ENCODE measurements at regions not wholly inside any gene's neighbourhood (a gene's known extent, or its start where the extent isn't known, plus 50 kb on each side); places are given as distances from the start of the nearest gene placed in this dataset.

GRCh38 chr4:83779103-83780052 lies 243.5 kb downstream of the GPAT3 start:
- TF ChIP-seq CTCF (conservative IDR thresholded peaks at IDR 0.05; ENCODE audit: low read depth, low read length) = no peak
- no peak for TF ChIP-seq SMC3 (IDR thresholded peaks at IDR 0.05; ENCODE audit: low read depth, low read length)
- TF ChIP-seq POLR2A (IDR thresholded peaks at IDR 0.05; ENCODE audit: low read depth, low read length) = no peak
- no peak for TF ChIP-seq RAD21 (IDR thresholded peaks at IDR 0.05; ENCODE audit: low read length)
- no peak for TF ChIP-seq MAFK (IDR thresholded peaks at IDR 0.05; ENCODE audit: low read depth, low read length)
- TF ChIP-seq RFX5 (IDR thresholded peaks at IDR 0.05; ENCODE audit: low read depth, low read length) = no peak
- no peak for TF ChIP-seq BHLHE40 (IDR thresholded peaks at IDR 0.05; ENCODE audit: low read depth, low read length)
- TF ChIP-seq CEBPB (IDR thresholded peaks at IDR 0.05; ENCODE audit: low read depth, low read length) = no peak
- TF ChIP-seq FOS (IDR thresholded peaks at IDR 0.05; ENCODE audit: low read depth, low read length) = no peak
- no peak for TF ChIP-seq MAZ (IDR thresholded peaks at IDR 0.05; ENCODE audit: borderline replicate concordance, low read depth, low read length)
- no peak for TF ChIP-seq CHD1 (IDR thresholded peaks at IDR 0.05; ENCODE audit: low read depth, low read length)
- no peak for TF ChIP-seq USF2 (IDR thresholded peaks at IDR 0.05; ENCODE audit: low read depth, low read length)

Measured in IMR-90 (cell line).